HEK293 (cell line): ENCODE measurements at regions not wholly inside any gene's neighbourhood (a gene's known extent, or its start where the extent isn't known, plus 50 kb on each side); places are given as distances from the start of the nearest gene placed in this dataset.

Experiments
- CTCF ChIA-PET: fragments of 350-600 bp; formaldehyde crosslinking; extraction: SDS; loops from one replicate; lab custom pipeline; 2021; ENCODE audit warnings: antibody characterized with exemption; lab: Yijun Ruan, JAX
- POLR2A ChIA-PET: fragments of 300-600 bp; formaldehyde crosslinking; extraction: SDS; loops from one replicate; lab custom pipeline; 2020; ENCODE audit warnings: antibody characterized with exemption, inconsistent platforms; lab: Yijun Ruan, JAX
- H3K27ac ChIP-seq: fragments of 200-500 bp; sonication (Bioruptor generic); 2 replicates; pipeline ENCODE4 v1.5.1; 2014; ENCODE audit warnings: low read depth, low read length, control low read depth, inconsistent platforms; ENCODE audit errors: extremely low read depth
- H3K36me3 ChIP-seq, 2 experiments: fragments of 200-500 bp in 1 of 2; sonication (Bioruptor generic) in 1 of 2; 1 replicate in 1 of 2; 2 replicates in 1 of 2; pipeline ENCODE4 v1.5.1; 2014 to 2017; ENCODE audit warnings: inconsistent platforms in 2 of 2, low read length in 2 of 2; ENCODE audit not compliant: control insufficient read depth in 2 of 2, insufficient read depth in 1 of 2
- H3K4me1 ChIP-seq: fragments of 200-500 bp; sonication (Bioruptor generic); 2 replicates; pipeline ENCODE4 v1.5.1; 2014; ENCODE audit warnings: mild to moderate bottlenecking, low read length, inconsistent platforms; ENCODE audit not compliant: control insufficient read depth, insufficient read depth
- H3K4me3 ChIP-seq: 2 replicates; pipeline ENCODE4 v1.5.1; 2011; ENCODE audit warnings: low read depth, mild to moderate bottlenecking, control low read depth, low read length, moderate library complexity
- H3K9me3 ChIP-seq: fragments of 200-500 bp; sonication (Bioruptor generic); 2 replicates; pipeline ENCODE4 v1.5.1; 2014; ENCODE audit warnings: low read depth, low read length, inconsistent platforms; ENCODE audit not compliant: control insufficient read depth, insufficient read depth
- GLI4 ChIP-seq: fragments of 450-650 bp; formaldehyde crosslinking; IDR thresholded peaks from 2 replicates; pipeline ENCODE4 v1.5.1; 2016; ENCODE audit warnings: missing biosample characterization, missing genetic modification characterization
- IKZF3 ChIP-seq: fragments of 450-650 bp; IDR thresholded peaks from 2 replicates; pipeline ENCODE4 v1.5.0; 2018; ENCODE audit warnings: missing biosample characterization, mild to moderate bottlenecking, missing genetic modification characterization, moderate library complexity
- KLF8 ChIP-seq: fragments of 450-650 bp; formaldehyde crosslinking; IDR thresholded peaks from 2 replicates; pipeline ENCODE4 v1.5.1; 2016; ENCODE audit warnings: missing biosample characterization, missing genetic modification characterization
- OSR2 ChIP-seq: fragments of 450-650 bp; formaldehyde crosslinking; IDR thresholded peaks from 2 replicates; pipeline ENCODE4 v1.5.1; 2016; ENCODE audit warnings: missing biosample characterization, missing genetic modification characterization
- REPIN1 ChIP-seq: fragments of 450-650 bp; formaldehyde crosslinking; IDR thresholded peaks from 2 replicates; pipeline ENCODE4 v1.5.1; 2017; ENCODE audit warnings: missing biosample characterization, missing genetic modification characterization, low read depth
- TRIM28 ChIP-seq: IDR thresholded peaks from 2 replicates; pipeline ENCODE4 v1.6.1; 2011; ENCODE audit warnings: low read length, control low read depth, borderline replicate concordance
- ZBTB6 ChIP-seq: fragments of 450-650 bp; formaldehyde crosslinking; IDR thresholded peaks from 2 replicates; pipeline ENCODE4 v1.5.1; 2017; ENCODE audit warnings: missing biosample characterization, missing genetic modification characterization
- ZNF138 ChIP-seq: fragments of 450-650 bp; formaldehyde crosslinking; IDR thresholded peaks from 2 replicates; pipeline ENCODE4 v1.5.1; 2016; ENCODE audit warnings: missing biosample characterization, missing genetic modification characterization, borderline replicate concordance
- ZNF211 ChIP-seq: fragments of 450-650 bp; formaldehyde crosslinking; IDR thresholded peaks from 2 replicates; pipeline ENCODE4 v1.5.1; 2016; ENCODE audit warnings: low read depth, missing biosample characterization, missing genetic modification characterization
- ZNF280C ChIP-seq: fragments of 450-650 bp; formaldehyde crosslinking; IDR thresholded peaks from 2 replicates; pipeline ENCODE4 v1.5.1; 2016; ENCODE audit warnings: missing biosample characterization, missing genetic modification characterization
- ZNF362 ChIP-seq: fragments of 450-650 bp; formaldehyde crosslinking; IDR thresholded peaks from 2 replicates; pipeline ENCODE4 v1.5.1; 2016; ENCODE audit warnings: missing biosample characterization, missing genetic modification characterization
- ZNF398 ChIP-seq: fragments of 450-650 bp; formaldehyde crosslinking; IDR thresholded peaks from 2 replicates; pipeline ENCODE4 v1.5.1; 2017; ENCODE audit warnings: missing biosample characterization, missing genetic modification characterization
- ZNF416 ChIP-seq: fragments of 450-650 bp; formaldehyde crosslinking; IDR thresholded peaks from 2 replicates; pipeline ENCODE4 v1.5.1; 2016; ENCODE audit warnings: missing biosample characterization, missing genetic modification characterization
- ZNF488 ChIP-seq: fragments of 450-650 bp; formaldehyde crosslinking; IDR thresholded peaks from 2 replicates; pipeline ENCODE4 v1.5.1; 2016; ENCODE audit warnings: missing biosample characterization, missing genetic modification characterization
- ZNF529 ChIP-seq: fragments of 450-650 bp; formaldehyde crosslinking; IDR thresholded peaks from 2 replicates; pipeline ENCODE4 v1.5.1; 2017; ENCODE audit warnings: missing genetic modification characterization, missing biosample characterization; ENCODE audit not compliant: insufficient replicate concordance
- ZNF558 ChIP-seq: fragments of 450-650 bp; formaldehyde crosslinking; IDR thresholded peaks from 2 replicates; pipeline ENCODE4 v1.5.1; 2016; ENCODE audit warnings: missing biosample characterization, missing genetic modification characterization
- ZNF560 ChIP-seq: fragments of 450-650 bp; formaldehyde crosslinking; IDR thresholded peaks from 2 replicates; pipeline ENCODE4 v1.5.1; 2017; ENCODE audit warnings: missing biosample characterization, missing genetic modification characterization, borderline replicate concordance
- ZNF660 ChIP-seq: fragments of 450-650 bp; IDR thresholded peaks from 2 replicates; pipeline ENCODE4 v1.5.1; 2018; ENCODE audit warnings: missing biosample characterization, mild to moderate bottlenecking, missing genetic modification characterization
- ZNF670 ChIP-seq: fragments of 450-650 bp; formaldehyde crosslinking; IDR thresholded peaks from 2 replicates; pipeline ENCODE4 v1.5.1; 2016; ENCODE audit warnings: missing biosample characterization, missing genetic modification characterization, low read depth
- ZNF704 ChIP-seq: fragments of 450-650 bp; formaldehyde crosslinking; IDR thresholded peaks from 2 replicates; pipeline ENCODE4 v1.5.1; 2016; ENCODE audit warnings: missing biosample characterization, missing genetic modification characterization
- ZSCAN23 ChIP-seq: fragments of 450-650 bp; formaldehyde crosslinking; IDR thresholded peaks from 2 replicates; pipeline ENCODE4 v1.5.1; 2016; ENCODE audit warnings: missing biosample characterization, missing genetic modification characterization

- no peak for TF ChIP-seq ZNF660
- no peak for TF ChIP-seq ZNF670 (tag by site-specific recombination)
Observed at GRCh38 chr16:79765431-79765830, 164.9 kb upstream of the MAF start (continued).

GRCh38 chr16:79764415-79765110, 164.0 kb upstream of the MAF start:
- no peak overlapping the region for H3K4me3 ChIP-seq
- H3K36me3 ChIP-seq, result no peaks in the 10 kb centered on the region
- TF ChIP-seq OSR2 (no peak), REPIN1 (tag by site-specific recombination) (no peak), ZSCAN23 (no peak), ZNF280C (no peak), ZNF211 (tag by site-specific recombination) (no peak), TRIM28 (no peak), ZNF398 (no peak; the same call in 1 of the 2 replicates), ZNF529 (tag by site-specific recombination) (no peak), GLI4 (tag by site-specific recombination) (no peak), ZNF560 (tag by site-specific recombination) (no peak), ZNF138 (tag by site-specific recombination) (no peak), ZNF362 (no peak), ZNF558 (no peak)
- POLR2A ChIA-PET, result no interaction called here
- H3K27ac ChIP-seq, result no peak overlapping the region
- CTCF ChIA-PET, result no interaction called here
- no peaks in the 10 kb centered on the region for H3K9me3 ChIP-seq
- H3K4me1 ChIP-seq, result no peaks in the 10 kb centered on the region

- POLR2A ChIA-PET, result no interaction called here
Observed at GRCh38 chr16:79762217-79762616, 161.7 kb upstream of the MAF start.

More at GRCh38 chr16:79762217-79762616, 161.7 kb upstream of the MAF start:
- H3K9me3 ChIP-seq, result no peaks in the 10 kb centered on the region
- CTCF ChIA-PET, result no interaction called here
- no peaks in the 10 kb centered on the region for H3K4me1 ChIP-seq
- H3K27ac ChIP-seq, result no peak overlapping the region
- no peaks in the 10 kb centered on the region for H3K36me3 ChIP-seq
- TF ChIP-seq IKZF3 (tag by site-specific recombination) (no peak), ZNF416 (tag by site-specific recombination) (no peak), ZNF488 (tag by site-specific recombination) (no peak), ZBTB6 (tag by site-specific recombination) (no peak), KLF8 (tag by site-specific recombination) (no peak), ZNF704 (tag by site-specific recombination) (no peak)
- TF ChIP-seq, all 188 proteins: peak for 0
- H3K4me3 ChIP-seq, result no peak overlapping the region
